ENCODE measurements at regions not wholly inside any gene's neighbourhood (a gene's known extent, or its start where the extent isn't known, plus 50 kb on each side); places are given as distances from the start of the nearest gene placed in this dataset.

DNA sequence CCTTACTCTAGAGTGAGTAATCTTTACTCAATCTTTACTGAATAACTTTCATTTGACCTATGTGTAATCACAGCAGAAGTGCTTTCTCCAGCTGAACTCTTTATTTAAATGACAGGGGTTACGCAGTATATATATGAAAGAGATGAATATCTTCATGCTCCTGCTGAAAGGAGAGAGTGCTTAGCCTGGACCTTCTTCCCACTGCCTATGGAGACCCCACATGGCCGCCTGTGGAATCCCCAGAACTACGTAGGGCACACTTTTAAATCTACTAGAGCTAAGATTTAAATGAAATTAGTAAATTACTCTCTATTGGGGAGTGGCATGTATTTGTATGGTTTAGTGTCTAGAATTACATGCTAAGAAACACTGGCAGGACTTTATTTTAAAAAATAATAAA, 391.2 kb downstream of the ANKRD50 start:
- in situ Hi-C loops (cut with MboI; ENCODE audit: low sequenced_read_pairs), result no loop called here

DNA sequence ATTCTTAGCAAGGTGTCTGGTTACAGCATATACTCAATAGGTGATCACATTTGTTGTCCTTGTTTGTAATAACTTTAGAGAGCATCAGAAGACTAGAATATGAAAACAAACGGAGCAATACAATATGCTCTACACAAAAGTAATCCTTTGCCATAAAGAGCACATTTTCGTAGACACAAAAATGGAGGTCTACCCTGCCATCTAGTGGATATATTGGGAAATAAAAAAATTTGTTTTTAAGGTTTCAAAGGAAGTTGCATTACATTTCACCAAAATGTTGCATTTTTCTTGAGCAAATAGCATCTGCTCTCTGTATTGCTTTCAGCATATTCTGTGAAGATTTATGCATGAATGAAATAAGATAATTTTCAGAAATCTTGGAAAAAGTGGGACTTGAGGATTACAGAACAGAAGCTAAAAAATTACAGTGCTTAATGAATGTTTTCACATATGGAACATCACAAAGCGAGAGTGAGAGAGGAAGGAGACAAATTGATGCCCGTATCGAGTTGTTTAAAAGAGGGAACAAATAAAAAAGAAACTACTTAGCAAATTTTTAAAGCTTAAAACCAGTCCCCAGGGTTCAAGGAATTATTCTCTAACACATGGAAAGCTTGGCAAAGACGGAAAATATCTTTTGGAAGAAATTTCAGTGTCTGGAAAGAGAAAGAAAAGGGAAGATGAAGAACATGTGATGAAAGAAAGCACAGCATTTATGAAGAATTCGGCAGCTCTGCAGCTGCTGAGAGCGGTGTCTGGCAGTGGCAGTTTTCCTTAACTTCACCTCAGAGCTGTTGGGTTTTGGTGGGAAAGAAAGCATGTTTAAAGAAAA, 390.1 kb downstream of the ANKRD50 start:
- in situ Hi-C loops (cut with MboI; ENCODE audit: low sequenced_read_pairs), result no loop called here

GRCh38 chr4:124325690-124326089, 386.8 kb downstream of the ANKRD50 start:
- in situ Hi-C loops (cut with MboI; ENCODE audit: low sequenced_read_pairs), result no loop called here

- in situ Hi-C loops (cut with MboI; ENCODE audit: low sequenced_read_pairs), result no loop called here
These were observed 383.4 kb downstream of the ANKRD50 start for GRCh38 chr4:124329134-124329533.

DNA sequence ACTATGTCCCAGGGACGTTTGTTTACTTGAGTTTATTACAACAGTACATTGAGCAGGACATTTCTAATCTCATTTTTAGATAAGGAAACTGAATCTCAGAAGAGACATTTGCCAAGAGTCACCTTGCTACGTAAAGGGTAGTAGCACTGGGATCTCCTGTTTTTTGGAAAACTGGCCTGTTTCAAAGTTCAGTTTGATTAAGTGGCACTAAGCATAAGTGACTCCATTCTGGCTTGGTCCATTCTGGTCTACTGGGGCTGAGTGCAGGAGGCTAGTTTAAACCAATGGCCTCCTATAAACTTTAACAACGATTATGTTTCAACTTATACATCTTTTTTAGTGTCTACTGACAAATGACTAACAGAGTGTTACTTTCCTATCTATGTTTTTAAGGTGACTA, 382.5 kb downstream of the ANKRD50 start:
- in situ Hi-C loops (cut with MboI; ENCODE audit: low sequenced_read_pairs), result no loop called here

GRCh38 chr4:124331781-124332180, 380.8 kb downstream of the ANKRD50 start:
- in situ Hi-C loops (cut with MboI; ENCODE audit: low sequenced_read_pairs), result no loop called here

- in situ Hi-C loops (cut with MboI; ENCODE audit: low sequenced_read_pairs), result no loop called here
These were observed 379.1 kb downstream of the ANKRD50 start for GRCh38 chr4:124333466-124333865.

GRCh38 chr4:124334119-124334518, 378.4 kb downstream of the ANKRD50 start:
- in situ Hi-C loops (cut with MboI; ENCODE audit: low sequenced_read_pairs), result no loop called here

GRCh38 chr4:124337874-124338273, 374.7 kb downstream of the ANKRD50 start:
- in situ Hi-C loops (cut with MboI; ENCODE audit: low sequenced_read_pairs), result no loop called here

- in situ Hi-C loops (cut with MboI; ENCODE audit: low sequenced_read_pairs), result no loop called here
These were observed 368.8 kb downstream of the ANKRD50 start for GRCh38 chr4:124343661-124344171.

DNA sequence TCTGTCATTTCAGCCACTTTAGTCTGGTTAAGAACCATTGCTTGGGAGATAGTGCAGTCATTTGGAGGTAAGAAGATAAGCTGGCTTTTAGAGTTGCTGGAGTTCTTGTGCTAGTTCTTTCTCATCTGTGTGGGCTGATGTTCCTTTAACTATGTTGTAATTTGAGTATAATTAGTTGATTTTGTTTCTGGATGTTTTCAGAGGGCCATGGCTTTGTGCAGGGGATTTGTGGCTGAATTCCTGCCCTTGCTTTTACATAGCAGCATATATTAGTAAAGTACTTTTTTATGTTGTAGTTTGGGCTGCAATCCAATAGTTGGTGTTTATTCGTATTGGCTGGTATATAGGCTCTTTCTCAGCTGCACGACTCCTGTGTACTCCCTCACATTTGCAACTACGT, 339.6 kb downstream of the ANKRD50 start:
- in situ Hi-C loops (cut with MboI; ENCODE audit: low sequenced_read_pairs), result no loop called here

DNA sequence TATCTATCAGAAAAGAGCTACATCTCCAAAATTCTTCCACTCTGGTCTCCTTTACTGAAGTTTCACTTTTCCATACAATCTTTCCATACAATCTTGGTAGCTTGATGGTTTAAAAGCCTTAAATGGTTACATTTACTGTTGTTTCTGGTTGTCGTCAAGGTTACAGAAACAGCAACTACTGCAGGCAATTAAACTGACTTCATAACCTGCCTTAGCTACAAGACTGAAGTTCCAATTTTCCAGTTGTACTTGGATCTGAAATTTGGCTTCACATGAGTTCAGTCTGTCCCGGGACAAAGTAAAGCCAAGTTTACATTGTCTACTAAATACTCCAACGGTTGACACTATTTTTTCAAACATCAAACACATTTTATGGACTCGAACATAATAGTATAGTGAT, 326.4 kb downstream of the ANKRD50 start:
- in situ Hi-C loops (cut with MboI; ENCODE audit: low sequenced_read_pairs), result no loop called here

GRCh38 chr4:124386648-124387047, 325.9 kb downstream of the ANKRD50 start:
- in situ Hi-C loops (cut with MboI; ENCODE audit: low sequenced_read_pairs), result no loop called here

DNA sequence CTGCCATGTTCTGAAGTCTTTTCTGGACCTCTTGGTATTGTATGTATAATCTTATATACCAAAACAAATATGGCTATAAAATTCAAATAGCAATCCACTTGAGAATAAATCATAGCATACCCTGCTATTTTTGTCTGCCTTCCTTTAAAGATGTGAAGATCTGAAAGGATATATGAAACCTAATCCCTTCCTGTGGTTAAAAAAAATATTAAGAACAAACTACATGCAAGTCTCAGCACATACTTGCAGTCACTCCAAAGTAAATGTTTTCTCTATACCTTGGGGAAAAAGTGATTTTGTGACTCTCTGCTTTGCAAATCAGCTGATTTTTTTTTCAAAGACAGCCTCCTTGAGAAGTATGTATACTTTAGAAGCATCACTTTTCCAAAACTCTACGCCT, 322.9 kb downstream of the ANKRD50 start:
- in situ Hi-C loops (cut with MboI; ENCODE audit: low sequenced_read_pairs), result no loop called here

GRCh38 chr4:124390861-124391260, 321.7 kb downstream of the ANKRD50 start:
- in situ Hi-C loops (cut with MboI; ENCODE audit: low sequenced_read_pairs), result no loop called here

DNA sequence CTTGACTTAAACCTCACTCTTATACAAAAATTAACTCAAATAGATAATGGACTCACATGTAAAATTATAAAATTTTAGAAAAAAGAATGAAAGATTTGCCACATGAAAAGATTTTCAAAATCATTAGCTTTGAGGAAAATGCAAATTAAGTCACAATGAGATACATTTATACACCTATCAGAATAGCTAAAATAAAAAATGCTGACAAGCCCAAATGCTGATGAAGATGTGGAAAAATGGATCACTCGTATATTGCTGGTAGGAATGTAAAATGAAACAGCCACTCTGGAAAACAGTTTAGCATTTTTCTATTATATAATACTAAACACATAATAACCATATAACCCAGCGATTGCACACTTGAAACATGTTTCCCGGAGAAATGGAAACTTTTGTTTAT, 316.2 kb downstream of the ANKRD50 start:
- in situ Hi-C loops (cut with MboI; ENCODE audit: low sequenced_read_pairs), result no loop called here

DNA sequence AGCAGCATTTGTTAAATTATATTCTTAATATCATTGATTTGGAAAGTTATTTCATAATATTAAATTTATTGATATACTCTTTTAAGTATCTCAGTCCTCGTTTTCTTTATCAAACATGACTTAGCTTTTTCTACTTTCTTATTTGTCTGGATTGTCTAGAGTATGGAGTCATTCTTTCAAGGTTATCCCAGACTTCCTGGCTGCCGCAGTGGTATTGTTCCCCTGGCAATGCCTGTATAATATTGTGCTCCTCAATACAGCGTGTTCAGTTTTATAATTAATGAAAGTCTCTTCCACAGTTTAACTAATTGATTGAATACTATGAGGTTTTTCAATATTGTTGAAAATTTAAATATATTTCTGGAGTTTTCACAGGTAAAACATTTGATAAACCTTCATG, 310.9 kb downstream of the ANKRD50 start:
- in situ Hi-C loops (cut with MboI; ENCODE audit: low sequenced_read_pairs), result no loop called here

DNA sequence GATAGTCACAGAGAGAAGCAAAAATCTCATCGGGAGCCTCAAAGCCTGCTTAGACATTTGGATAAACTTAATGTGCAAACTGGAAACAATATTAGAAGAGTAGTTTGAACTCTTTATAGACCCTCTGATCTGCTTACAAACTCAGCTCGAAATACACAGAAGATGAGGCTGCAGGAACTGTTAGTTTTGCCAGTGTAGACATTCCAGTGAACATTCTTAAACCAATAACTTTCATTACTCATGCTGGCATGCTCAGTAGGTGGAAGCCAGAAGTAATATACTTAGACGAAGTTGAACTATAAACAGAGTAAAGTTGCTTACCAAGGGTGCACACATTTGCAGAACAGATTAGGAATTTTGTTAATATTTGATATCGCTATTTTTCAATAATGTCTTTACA, 303.5 kb downstream of the ANKRD50 start:
- in situ Hi-C loops (cut with MboI; ENCODE audit: low sequenced_read_pairs), result no loop called here

- in situ Hi-C loops (cut with MboI; ENCODE audit: low sequenced_read_pairs), result no loop called here
These were observed 298.1 kb downstream of the ANKRD50 start for GRCh38 chr4:124414276-124415040.

DNA sequence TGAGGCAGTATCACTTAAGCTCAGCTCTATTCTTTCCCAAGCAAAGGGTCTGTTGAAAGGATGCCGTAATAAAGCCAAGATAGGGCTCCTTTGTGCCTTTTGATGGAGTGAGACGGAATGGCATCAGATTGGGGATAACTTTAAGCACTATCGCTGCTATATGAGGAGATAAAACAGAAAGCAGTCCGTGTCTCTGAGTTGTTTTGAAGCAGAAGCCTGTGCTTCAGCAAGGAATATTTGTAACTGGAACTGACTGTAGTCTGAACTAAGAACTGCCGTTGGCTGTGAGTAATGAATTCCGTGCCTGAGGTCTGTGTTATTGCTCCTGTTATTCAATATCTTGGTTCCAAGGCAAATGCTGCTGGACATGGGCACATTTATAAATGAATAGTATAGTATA, 297.4 kb downstream of the ANKRD50 start:
- in situ Hi-C loops (cut with MboI; ENCODE audit: low sequenced_read_pairs), result no loop called here

GRCh38 chr4:124417371-124417770, 295.2 kb downstream of the ANKRD50 start:
- in situ Hi-C loops (cut with MboI; ENCODE audit: low sequenced_read_pairs), result no loop called here

- in situ Hi-C loops (cut with MboI; ENCODE audit: low sequenced_read_pairs), result no loop called here
These were observed 292.3 kb downstream of the ANKRD50 start for GRCh38 chr4:124420166-124420695.

Measured in HL-60/S4 treated with phorbol 12-myristate 13-acetate at 8.2 ng/mL for 4 days and 3 days (cell line).